ENCODE measurements at regions not wholly inside any gene's neighbourhood (a gene's known extent, or its start where the extent isn't known, plus 50 kb on each side); places are given as distances from the start of the nearest gene placed in this dataset.

DNA sequence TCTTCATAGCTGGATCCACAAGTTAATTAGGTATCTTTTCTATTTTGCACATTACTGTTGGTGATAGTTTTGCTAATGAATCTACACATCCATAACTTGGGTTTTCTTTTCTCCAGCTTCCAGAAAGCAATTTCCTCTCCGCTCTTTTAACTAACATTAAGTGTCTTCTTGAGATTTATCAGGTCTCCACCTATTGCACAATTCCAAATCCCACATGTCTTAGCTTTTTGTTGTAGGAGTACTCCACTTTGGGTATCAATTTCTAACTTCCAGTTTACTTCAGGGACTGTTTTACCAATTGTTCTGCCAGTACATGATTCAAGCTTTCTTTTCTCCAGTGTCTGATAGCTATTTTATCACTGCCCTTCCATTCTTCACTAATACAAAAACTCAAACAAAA lies 129.6 kb downstream of the OLFM4 start:
- no peak overlapping the region for H2BK15ac ChIP-seq (ENCODE audit: low read length)
- no peak overlapping the region for H2AFZ ChIP-seq (ENCODE audit: low read length)
- no peak for DNase-seq (ENCODE audit: low read depth in 1 of 2, low spot score in 2 of 2)
- peaks cover 0 to 2% of the 10 kb centered on the region in 2 experiments; a peak in 1 of 4 replicates for H3K9me3 ChIP-seq (ENCODE audit: insufficient read depth in 2 of 2, low read depth in 1 of 2, low read length in 1 of 2)
- no peak overlapping the region for H4K5ac ChIP-seq (ENCODE audit: insufficient read length, low read depth, low read length)
- H2BK5ac ChIP-seq (ENCODE audit: low read depth, low read length), result no peak overlapping the region
- H2BK120ac ChIP-seq (replicated peaks; ENCODE audit: low read depth, low read length), result no peak overlapping the region
- FAIRE-seq, result no peak
- no peak overlapping the region for H3K56ac ChIP-seq (replicated peaks; ENCODE audit: insufficient read length, low read depth, low read length)
- no peaks in the 10 kb centered on the region for H3K23me2 ChIP-seq (ENCODE audit: low read depth, low read length)
- no peaks in the 10 kb centered on the region for H3K27me3 ChIP-seq (replicated peaks in 1 of 4; ENCODE audit: control insufficient read depth in 3 of 4, extremely low read depth in 1 of 4, insufficient read depth in 3 of 4, low read length in 3 of 4)
- no peak overlapping the region for H3K4ac ChIP-seq (replicated peaks; ENCODE audit: insufficient read length, low read depth, low read length)
- no peak overlapping the region for H3K14ac ChIP-seq (ENCODE audit: insufficient read length)
- H2BK20ac ChIP-seq (ENCODE audit: low read length), result no peak overlapping the region
- no peak overlapping the region for H3K4me2 ChIP-seq (ENCODE audit: insufficient read depth in 1 of 2, low read depth in 2 of 2, low read length in 2 of 2)
- H4K20me1 ChIP-seq (replicated peaks in 1 of 2; ENCODE audit: control insufficient read depth in 1 of 2, insufficient read depth in 2 of 2, low read length in 2 of 2), result no peaks in the 10 kb centered on the region
- ChIA-PET POLR2A (ENCODE audit: partially characterized antibody) (interaction anchor here (0.9 kb wide), 1 partner anchor 306 kb away, joined by 3 read pairs; no protein-coding TSS in a partner anchor), CTCF (ENCODE audit: partially characterized antibody) (interaction anchor here (1.0 to 1.4 kb wide), 3 partner anchors 11 to 190 kb away, joined by 3 to 5 read pairs (median 4); no protein-coding TSS in a partner anchor)
- no peaks in the 10 kb centered on the region for H3K36me3 ChIP-seq (ENCODE audit: control insufficient read depth in 2 of 4, insufficient read depth in 4 of 4, low read length in 3 of 4)
- H3K4me3 ChIP-seq (ENCODE audit: extremely low read depth in 1 of 4, insufficient read depth in 2 of 4, low read depth in 3 of 4, low read length in 4 of 4), result no peak overlapping the region
- no peak overlapping the region for H3K23ac ChIP-seq (ENCODE audit: insufficient read length)
- WGBS, 2 experiments (ENCODE audit: extremely low coverage in 1 of 2, insufficient coverage in 1 of 2, insufficient read length in 1 of 2, insufficient replicate concordance in 2 of 2, low coverage in 1 of 2, low lambda C conversion rate in 2 of 2, missing lambda C conversion rate in 1 of 2), result 95% methylated on average over 1 of the region's 1 CpG; no CpG with 5 or more reads in 1 of the 2 experiments
- no peak overlapping the region for H2BK12ac ChIP-seq (ENCODE audit: low read depth, low read length)
- H3K4me1 ChIP-seq (replicated peaks in 1 of 4; ENCODE audit: control insufficient read depth in 3 of 4, insufficient read depth in 4 of 4, low read length in 3 of 4), result no peaks in the 10 kb centered on the region
- no peak overlapping the region for H4K8ac ChIP-seq (ENCODE audit: extremely low read depth, insufficient read depth, low read length)
- no peak overlapping the region for H4K91ac ChIP-seq (replicated peaks; ENCODE audit: insufficient read length, low read length)
- no peak for TF ChIP-seq BRCA1 (IDR thresholded peaks at IDR 0.05; ENCODE audit: low read depth, low read length)
- H3K18ac ChIP-seq (ENCODE audit: extremely low read depth, low read length), result no peak overlapping the region
- no peak overlapping the region for H2AK5ac ChIP-seq (ENCODE audit: low read depth, low read length)
- H3K79me2 ChIP-seq (ENCODE audit: control insufficient read depth in 1 of 2, insufficient read depth in 2 of 2, low read length in 2 of 2), result no peaks in the 10 kb centered on the region
- H3K9ac ChIP-seq (replicated peaks in 1 of 4; ENCODE audit: extremely low read depth in 1 of 4, low read depth in 3 of 4, low read length in 3 of 4), result no peak overlapping the region
- H3K27ac ChIP-seq (ENCODE audit: low read depth, low read length), result no peak overlapping the region
- no peaks in the 10 kb centered on the region for H3K79me1 ChIP-seq (ENCODE audit: low read depth, low read length)
